ENCODE measurements at regions not wholly inside any gene's neighbourhood (a gene's known extent, or its start where the extent isn't known, plus 50 kb on each side); places are given as distances from the start of the nearest gene placed in this dataset.

DNA sequence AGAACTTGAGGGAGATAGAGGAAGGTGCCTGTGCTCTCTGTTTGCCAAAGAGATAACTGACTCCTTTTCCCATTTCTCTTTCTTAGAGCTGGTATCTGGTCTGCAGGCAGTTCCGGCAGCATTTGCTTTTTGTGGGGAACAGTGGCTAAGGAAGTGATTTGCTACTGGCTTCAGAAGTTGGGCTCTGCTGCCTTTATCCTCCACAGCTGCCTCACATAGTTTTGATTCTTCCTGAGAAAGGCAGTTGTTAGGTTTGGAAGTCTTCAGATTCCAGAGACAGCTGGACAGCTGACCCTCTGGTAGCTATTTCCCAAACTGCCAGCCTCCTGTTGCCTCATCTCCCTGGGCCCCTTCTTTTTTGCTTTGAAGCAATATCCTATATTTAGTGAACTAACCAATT, 62.6 kb upstream of the MACF1 start:
- no peak for FAIRE-seq

DNA sequence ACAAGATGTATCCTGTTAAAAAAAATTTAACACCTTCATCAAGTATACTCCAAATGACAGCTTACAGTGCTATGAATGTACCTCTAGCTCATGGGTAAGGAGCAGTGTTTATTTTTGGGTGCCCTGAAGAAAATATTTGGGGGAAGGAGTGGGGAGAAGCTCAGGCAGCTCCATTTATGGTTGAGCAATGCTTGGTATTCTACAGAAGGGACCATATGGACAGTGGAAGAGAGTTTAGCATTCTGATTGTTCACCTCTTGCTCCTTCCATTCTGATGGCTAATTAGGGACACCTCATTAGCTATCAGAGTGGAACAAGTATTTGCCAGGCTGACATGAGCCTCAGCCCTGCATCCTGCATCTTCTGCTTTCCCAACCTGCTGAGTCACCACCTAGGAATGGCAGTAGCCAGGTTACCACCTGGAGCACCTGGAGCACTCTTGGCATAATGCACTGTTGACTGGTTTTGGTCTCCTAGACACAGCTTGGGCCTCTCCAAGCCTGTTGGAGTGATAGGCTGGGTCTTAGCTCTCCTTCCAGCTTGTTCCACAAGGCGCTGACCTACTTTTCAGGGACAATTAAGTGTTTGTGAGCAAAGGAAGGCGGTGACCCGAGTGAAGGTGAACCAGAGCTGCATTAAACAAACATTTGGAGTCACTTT, 62.0 kb upstream of the MACF1 start:
- FAIRE-seq, result no peak

DNA sequence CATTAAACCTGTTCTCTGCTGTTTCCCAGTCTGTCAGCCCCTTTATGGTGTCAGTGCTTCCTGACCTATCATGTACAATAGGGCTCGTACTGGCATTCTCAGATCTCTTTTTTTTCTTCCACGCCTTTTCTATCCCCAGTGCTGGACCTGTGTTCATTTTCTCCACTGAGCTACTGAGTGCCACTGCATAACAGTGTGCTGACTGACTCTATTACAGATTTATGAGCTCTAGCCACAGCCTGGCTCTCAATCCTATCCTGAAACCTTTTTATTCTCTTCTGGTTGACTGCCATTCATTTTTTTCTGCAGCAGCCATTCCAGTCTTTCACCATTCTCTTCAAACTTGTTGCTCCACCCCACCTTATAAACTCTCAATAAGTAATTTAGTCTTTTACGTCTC, 59.6 kb upstream of the MACF1 start:
- no peak for FAIRE-seq

DNA sequence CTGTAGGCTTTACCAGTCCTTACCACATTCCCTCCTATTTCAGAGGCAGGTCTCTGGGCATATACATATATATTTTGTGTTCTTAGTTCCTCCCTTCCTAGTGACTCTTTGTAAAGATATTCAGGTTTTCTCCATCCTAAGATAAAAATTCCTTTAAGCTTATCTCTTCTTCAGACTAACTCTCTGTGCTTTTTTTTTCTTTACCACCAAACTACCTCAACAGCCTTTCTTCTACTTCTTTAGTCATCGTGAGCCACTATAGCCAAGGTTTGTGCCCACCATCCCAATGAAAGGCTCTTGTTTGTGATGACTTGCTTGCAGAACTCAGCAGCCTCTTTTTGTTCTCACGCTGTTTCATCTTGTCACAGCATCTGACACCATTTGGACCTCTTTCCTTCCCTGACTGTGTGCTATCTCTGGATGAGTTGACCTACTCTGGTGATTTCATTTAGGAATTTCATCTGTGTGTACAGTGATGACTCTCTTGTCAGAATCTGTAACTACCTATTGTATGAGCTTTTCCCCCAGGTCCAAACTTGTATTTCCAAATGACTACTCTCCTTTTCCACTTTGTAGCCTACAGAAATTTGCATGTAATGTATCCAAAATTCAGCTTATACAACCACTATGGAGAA, 59.0 kb upstream of the MACF1 start:
- FAIRE-seq, result no peak

DNA sequence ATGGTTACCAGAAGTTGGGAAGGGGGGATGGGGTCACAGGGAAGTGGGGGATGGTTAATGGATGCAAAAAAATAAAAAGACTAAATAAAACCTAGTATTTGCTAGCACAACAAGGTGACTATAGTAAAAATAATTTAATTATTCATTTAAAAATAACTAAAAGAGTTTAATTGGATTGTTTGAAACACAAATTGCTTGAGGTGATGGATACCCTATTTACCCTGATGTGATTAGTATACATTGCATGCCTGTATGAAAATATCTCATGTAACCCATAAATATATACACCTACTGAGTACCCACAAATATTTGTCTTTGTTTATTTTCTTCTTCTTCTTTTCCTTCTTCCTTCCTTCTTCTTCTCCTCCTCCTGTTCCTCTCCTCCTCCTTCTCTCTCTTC, 57.8 kb upstream of the MACF1 start:
- no peak for FAIRE-seq

DNA sequence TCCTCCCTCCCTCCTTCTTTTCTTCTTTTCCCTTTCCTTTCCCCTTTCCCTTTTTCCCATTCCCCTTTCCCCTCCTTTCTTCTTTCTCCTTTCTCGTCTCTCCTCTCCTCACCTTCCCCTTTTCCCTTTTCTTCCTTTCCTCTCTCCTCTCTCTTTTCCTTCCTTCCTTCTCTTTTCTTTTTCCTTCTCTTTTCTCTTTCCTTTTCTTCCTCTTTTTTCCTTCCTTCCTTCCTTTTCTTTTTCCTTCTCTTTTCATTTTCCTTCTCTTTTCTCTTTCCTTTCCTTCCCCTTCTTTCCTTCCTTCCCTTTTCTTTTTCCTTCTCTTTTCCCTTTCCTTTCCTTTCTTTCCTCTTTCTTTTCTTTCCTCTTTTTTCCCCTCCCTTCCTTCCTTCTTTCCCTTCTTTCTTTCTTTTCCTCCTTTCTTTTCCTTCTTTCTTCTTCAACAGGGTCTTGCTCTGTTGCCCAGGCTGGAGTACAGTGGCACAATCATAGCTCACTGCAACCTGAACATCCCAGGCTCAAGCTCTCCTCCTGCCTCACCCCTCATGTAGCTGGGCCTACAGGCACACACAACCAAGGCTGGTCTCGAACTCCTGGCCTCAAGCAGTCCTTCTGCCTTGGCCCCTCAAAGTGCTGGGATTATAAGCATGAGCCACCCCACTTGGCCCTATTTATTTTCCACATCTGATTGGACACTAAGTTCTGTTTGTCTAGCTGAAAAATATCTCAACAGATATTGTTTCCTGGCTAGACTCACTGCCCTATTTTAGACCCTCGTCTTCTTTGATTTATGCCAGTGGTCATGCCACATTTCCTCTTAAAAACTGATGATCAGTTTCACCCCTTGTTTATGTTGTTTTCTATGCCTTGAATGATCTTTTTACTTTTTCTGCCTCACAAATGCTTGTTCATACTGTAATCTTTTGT, 57.1 kb upstream of the MACF1 start:
- FAIRE-seq, result no peak

DNA sequence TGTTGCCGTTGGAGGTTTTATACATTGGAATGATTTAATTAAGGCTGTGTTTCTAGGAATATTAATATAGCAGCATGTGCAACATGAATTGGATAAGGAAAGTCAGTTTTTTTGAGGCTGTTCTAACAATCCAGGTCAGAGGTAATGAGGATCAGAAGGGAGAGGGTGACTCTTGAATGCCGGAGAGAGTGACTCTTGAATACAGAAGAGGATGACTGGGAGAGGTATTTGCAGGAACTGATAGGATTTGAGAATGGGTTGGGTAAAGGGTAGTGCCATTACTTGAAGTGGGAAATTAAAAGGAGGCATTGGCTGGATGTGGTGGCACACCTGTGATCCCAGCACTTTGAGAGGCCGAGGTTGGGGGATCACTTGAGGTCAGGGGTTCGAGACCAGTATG, 55.6 kb upstream of the MACF1 start:
- FAIRE-seq, result no peak

DNA sequence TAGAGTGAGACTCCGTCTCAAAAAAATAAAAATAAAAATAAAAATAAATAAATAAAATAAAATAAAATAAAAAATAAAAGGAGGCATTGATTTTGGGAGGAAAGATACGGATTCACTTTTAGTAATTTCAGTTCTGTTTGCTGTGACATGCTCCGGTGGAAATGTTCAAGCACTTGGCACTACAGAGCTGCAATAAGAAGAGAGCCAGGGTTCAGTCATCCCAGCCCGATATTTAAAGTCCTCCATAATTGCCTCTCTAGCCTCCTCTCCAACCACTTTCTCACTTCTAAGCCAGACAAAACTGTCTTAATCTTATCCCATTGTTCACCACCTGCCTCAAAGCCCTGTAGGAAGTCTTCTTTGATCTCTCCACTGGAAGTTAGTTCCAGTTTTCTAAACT, 55.0 kb upstream of the MACF1 start:
- FAIRE-seq, result no peak

DNA sequence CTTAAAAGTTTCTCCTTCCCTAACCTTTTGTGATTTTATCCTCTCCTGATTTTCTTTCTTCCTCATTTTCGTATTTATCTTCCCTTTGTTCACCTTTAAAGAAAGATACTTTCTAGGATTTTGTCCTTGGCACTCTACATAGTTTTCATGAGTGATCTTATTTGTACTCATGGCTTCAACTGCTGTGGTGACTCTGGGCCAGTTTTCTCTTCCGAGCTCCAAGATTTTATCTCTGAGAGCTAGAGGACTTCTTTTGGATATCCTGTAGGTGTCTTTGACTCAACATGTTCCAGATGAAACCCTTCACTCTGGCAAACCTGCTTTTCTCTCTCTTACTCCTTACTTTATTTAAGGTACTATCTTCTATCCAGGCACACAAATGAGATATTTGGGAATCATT, 53.7 kb upstream of the MACF1 start:
- FAIRE-seq, result no peak

DNA sequence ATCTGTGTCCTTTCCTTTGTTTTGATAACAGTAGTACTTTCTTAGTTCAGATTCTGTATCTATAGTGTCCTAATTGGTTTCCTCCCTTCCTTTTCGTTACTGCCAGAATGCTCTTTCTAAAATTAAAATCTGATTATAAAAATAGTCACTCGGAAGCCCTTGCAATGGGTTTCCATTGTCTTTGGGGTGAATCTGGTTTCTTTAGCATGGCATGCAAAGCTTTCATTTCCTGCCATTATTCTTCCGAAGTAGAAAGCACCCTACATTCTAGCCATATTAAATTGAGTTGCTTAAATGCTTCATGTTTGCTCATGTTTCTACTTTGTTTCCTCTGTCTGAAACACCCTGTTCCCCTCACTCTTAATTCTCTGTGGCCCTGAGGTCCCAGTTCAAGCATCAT, 53.2 kb upstream of the MACF1 start:
- no peak for FAIRE-seq

DNA sequence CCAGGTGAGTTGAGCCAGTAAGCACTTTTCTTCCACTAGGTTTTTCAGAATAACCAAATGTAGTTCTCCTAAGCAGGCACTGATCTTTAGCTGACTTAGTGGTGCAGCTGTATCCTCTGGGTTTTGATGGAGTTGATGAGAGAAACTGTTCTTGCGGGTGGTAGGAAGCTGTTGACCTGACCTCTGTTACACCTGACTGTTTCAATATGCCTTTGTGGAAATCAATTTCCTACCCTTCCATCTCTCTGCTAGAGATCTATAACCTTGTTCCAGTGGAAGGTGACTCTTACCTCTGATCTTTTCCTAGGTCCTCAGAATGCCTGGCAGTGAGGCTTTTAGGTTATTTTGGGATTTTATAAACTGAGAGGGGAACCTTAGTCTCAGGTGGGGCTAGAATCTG, 51.6 kb upstream of the MACF1 start:
- FAIRE-seq, result no peak

DNA sequence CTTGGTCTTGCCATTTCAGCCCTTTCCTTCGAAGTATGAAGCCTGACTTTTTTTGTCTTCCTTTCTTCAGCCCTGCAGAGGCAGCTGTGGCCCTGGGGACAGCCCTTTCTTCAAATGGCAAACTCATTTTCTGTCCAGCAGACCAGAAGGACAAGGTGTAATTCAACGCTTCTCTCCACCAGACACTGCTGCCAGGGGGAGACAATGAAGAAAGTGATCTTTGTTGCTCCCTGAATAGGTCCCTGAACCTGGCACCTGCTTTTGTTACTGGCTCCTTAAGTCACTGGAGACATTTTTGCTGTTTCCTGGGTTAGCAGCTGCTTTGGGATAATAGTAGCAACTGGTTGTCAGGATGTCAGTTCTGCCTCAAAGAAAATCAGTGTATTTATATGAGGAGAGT, 50.8 kb upstream of the MACF1 start:
- no peak for FAIRE-seq

DNA sequence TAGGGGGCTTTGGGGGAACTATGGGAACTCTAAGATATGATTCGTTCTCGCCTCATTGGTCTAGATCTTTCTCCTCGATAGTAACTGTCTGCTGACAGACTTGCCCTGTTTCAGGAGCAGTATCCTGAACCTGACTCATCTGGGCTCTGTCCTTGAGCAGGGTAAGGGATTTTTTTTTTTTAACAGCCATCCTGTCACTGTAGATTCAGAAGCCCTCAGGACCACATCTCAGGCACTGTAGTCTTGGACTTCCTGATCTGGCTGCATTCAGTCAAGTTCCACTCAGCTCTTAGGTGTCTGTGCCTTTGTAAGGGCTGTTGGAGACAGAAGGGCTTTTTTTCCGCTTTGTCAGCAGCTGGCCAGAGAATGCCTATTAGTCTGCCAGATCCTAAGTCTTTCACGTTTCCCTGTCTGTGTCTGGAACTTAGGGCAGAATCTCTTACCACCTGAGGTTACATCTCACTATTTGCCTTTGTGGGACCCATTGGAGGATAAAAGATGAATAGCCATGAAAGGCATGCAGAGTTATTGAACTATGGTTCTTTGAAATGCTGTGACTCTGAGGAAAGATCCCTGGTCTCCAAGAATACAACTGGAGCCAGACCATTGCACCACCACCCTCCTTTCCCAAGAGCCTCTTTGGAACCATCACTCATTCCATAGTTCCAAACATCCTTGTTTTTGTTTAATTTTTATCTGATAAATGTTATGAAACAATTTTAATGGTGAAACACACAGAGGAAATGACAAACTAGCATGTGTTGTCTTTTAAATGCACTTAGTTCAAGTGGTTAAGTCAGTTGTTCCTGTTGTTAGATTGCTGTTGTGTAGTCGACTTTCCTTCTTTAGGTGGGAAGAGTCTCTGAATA, 49.7 kb upstream of the MACF1 start:
- no peak for FAIRE-seq

Data from TTC549 (cell line).